ENCODE measurements at regions not wholly inside any gene's neighbourhood (a gene's known extent, or its start where the extent isn't known, plus 50 kb on each side); places are given as distances from the start of the nearest gene placed in this dataset.

DNA sequence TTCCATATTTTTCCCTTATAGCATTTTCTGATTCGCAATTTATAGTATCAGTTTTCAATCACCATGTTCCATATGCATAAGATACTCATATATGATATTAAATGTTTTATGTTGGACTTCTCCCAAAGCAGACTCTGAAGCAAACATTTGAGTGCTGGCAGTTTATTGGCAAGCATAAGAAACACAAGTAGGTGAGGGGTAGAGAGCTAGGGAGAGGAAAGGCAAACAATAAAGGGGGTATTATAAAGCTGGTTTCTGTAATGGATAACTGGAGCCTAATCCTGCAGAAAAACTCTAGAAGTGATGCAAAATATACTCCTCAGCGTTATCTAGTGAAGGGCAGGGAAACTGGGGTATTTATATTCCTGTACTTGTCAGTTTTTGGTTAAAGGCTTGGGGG, 491.5 kb upstream of the TGFBR2 start:
- Histone ChIP-seq H3K27ac (no peak overlapping the region), H3K4me3 (no peak overlapping the region), H3K4me1 (no peaks in the 10 kb centered on the region), H3K9me3 (no peaks in the 10 kb centered on the region), H3K36me3 (no peaks in the 10 kb centered on the region), H3K27me3 (no peaks in the 10 kb centered on the region)
- TF ChIP-seq CTCF (IDR thresholded peaks at IDR 0.05), result no peak
- TF ChIP-seq POLR2A (IDR thresholded peaks at IDR 0.05), result no peak
- DNase-seq, result no peak

DNA sequence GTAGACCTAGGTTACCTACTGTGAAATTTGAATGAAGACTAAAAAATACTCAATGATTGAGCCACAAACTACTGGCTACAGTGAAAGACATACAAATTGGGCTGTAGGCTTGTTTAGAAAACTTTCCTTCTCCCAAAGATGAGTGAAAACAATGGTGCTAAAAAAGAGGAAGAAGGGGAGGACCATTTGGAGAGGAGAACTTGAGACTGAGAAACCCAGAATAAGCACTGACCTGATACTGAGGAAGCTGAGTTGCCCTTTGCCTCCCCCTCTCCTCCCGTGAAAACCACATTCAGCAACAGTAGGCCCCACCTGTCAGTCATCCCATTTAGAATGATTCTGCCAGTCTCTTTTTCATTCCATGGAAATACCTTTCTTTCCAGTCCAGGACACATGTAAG, 484.0 kb upstream of the TGFBR2 start:
- H3K27me3 ChIP-seq, result no peaks in the 10 kb centered on the region
- no peak overlapping the region for H3K4me3 ChIP-seq
- no peaks in the 10 kb centered on the region for H3K36me3 ChIP-seq
- no peaks in the 10 kb centered on the region for H3K4me1 ChIP-seq
- DNase-seq, result no peak
- TF ChIP-seq CTCF (IDR thresholded peaks at IDR 0.05) (no peak), POLR2A (IDR thresholded peaks at IDR 0.05) (no peak)
- no peak overlapping the region for H3K27ac ChIP-seq
- H3K9me3 ChIP-seq, result no peaks in the 10 kb centered on the region

- H3K27me3 ChIP-seq, result no peaks in the 10 kb centered on the region
- H3K4me3 ChIP-seq, result no peak overlapping the region
- no peak overlapping the region for H3K27ac ChIP-seq
- no peaks in the 10 kb centered on the region for H3K36me3 ChIP-seq
- no peak for DNase-seq
- H3K4me1 ChIP-seq, result no peaks in the 10 kb centered on the region
- H3K9me3 ChIP-seq, result no peaks in the 10 kb centered on the region
- TF ChIP-seq CTCF (IDR thresholded peaks at IDR 0.05) (no peak), POLR2A (IDR thresholded peaks at IDR 0.05) (no peak)
Observed at GRCh38 chr3:30123224-30123623, 483.2 kb upstream of the TGFBR2 start.

DNA sequence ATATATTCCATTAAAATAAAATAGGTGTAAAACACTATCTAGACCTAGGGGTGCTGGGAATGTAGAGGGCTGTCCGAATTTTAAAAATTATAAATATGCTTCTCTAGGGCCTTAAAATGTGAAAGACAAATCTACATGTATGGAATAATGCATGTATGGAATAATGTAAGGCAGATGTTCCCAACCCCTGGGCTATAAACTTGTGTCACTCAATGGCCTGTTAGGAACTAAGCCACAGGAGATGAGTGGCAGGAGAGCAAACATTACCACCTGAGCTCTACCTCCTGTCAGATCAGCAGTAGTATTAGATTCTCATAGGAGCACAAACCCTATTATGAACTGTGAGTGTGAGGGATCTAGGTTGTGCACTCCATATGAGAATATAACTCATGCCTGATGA, 482.6 kb upstream of the TGFBR2 start:
- no peak for TF ChIP-seq CTCF (IDR thresholded peaks at IDR 0.05)
- TF ChIP-seq POLR2A (IDR thresholded peaks at IDR 0.05), result no peak
- Histone ChIP-seq H3K9me3 (no peaks in the 10 kb centered on the region), H3K4me1 (no peaks in the 10 kb centered on the region), H3K27ac (no peak overlapping the region), H3K36me3 (no peaks in the 10 kb centered on the region), H3K27me3 (no peaks in the 10 kb centered on the region), H3K4me3 (no peak overlapping the region)
- DNase-seq, result no peak

DNA sequence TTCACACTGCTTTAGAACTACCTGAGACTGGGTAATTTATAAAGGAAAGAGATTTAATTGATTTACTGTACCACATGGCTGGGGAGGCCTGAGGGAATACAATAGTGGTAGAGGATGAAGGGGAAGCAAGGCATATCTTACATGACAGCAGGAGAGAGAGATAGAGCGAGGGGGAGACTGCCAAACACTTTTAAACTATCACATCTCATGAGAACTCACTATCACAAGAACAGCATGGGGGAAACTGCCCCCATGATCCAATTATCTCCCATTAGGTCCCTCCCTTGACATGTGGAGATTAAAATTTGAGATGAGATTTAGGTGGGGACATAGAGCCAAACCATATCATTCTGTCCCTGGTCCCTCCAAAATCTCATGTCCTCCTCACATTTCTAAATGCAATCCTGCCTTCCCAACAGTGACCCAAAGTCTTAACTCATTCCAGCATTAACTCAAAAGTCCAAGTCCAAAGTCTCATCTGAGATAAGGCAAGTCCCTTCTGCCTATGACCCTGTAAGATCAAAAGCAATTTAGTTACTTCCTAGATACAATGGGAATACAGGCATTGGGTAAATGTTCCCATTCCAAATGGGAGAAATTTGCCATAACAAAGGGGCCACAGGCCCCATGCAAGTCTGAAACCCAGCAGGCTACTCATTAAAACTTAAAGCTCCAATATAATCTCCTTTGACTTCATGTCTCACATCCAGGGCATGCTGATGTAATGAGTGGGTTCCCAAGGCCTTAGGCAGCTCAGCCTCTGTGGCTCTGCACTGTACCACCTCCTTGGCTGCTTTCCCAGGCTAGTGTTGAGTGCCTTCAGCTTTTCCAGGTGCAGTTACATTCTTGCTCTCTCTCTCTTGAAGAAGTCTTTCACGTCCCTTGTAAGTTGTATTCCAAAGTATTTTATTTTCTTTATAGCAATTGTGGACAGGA, 481.7 kb upstream of the TGFBR2 start:
- no peak overlapping the region for H3K4me3 ChIP-seq
- TF ChIP-seq CTCF (IDR thresholded peaks at IDR 0.05) (no peak), POLR2A (IDR thresholded peaks at IDR 0.05) (no peak)

More for the DNA sequence above, 481.7 kb upstream of the TGFBR2 start:
- no peak for DNase-seq
- H3K9me3 ChIP-seq, result no peaks in the 10 kb centered on the region
- H3K27ac ChIP-seq, result no peak overlapping the region
- no peaks in the 10 kb centered on the region for H3K4me1 ChIP-seq
- no peaks in the 10 kb centered on the region for H3K27me3 ChIP-seq
- H3K36me3 ChIP-seq, result no peaks in the 10 kb centered on the region

All from Peyer's patch (tissue), 4 donors.